KMS-11 (cell line): ENCODE measurements at regions not wholly inside any gene's neighbourhood (a gene's known extent, or its start where the extent isn't known, plus 50 kb on each side); places are given as distances from the start of the nearest gene placed in this dataset.

Experiments
- H2AFZ ChIP-seq: fragments of 200-600 bp; sonication (generic); 2 replicates; pipeline ENCODE4 v1.6.1; 2016; ENCODE audit warnings: antibody characterized with exemption, mixed run types, low read depth
- H3K27ac ChIP-seq: fragments of 200-600 bp; sonication (generic); 2 replicates; pipeline ENCODE4 v1.6.1; 2016; ENCODE audit warnings: mild to moderate bottlenecking, mixed run types
- H3K27me3 ChIP-seq: fragments of 200-600 bp; sonication (generic); 2 replicates; pipeline ENCODE4 v1.6.1; 2017; ENCODE audit warnings: mild to moderate bottlenecking, low read depth, mixed run types, moderate library complexity; ENCODE audit not compliant: insufficient read depth
- H3K36me3 ChIP-seq: fragments of 200-600 bp; sonication (generic); 2 replicates; pipeline ENCODE4 v1.6.1; 2017; ENCODE audit warnings: mild to moderate bottlenecking, mixed run types; ENCODE audit not compliant: insufficient read depth
- H3K4me1 ChIP-seq: fragments of 200-600 bp; sonication (generic); 2 replicates; pipeline ENCODE4 v1.6.1; 2016; ENCODE audit warnings: mild to moderate bottlenecking, low read depth, mixed run types; ENCODE audit not compliant: poor library complexity, severe bottlenecking
- H3K4me2 ChIP-seq: fragments of 200-600 bp; sonication (generic); 2 replicates; pipeline ENCODE4 v1.7.0; 2016; ENCODE audit warnings: mild to moderate bottlenecking, mixed run types
- H3K4me3 ChIP-seq: fragments of 200-600 bp; sonication (generic); IDR thresholded peaks from 2 replicates; pipeline ENCODE4 v1.6.1; 2017; ENCODE audit warnings: low read depth, low read length, mixed read lengths; ENCODE audit not compliant: insufficient read depth
- H3K79me2 ChIP-seq: fragments of 200-600 bp; sonication (generic); 2 replicates; pipeline ENCODE4 v1.6.1; 2016; ENCODE audit warnings: low read depth, mixed run types; ENCODE audit not compliant: insufficient read depth
- H3K9ac ChIP-seq: fragments of 200-600 bp; sonication (generic); 2 replicates; pipeline ENCODE4 v1.6.1; 2016; ENCODE audit warnings: mild to moderate bottlenecking, mixed run types
- H4K20me1 ChIP-seq: fragments of 200-600 bp; sonication (generic); 2 replicates; pipeline ENCODE4 v1.6.1; 2016; ENCODE audit warnings: mild to moderate bottlenecking, mixed run types; ENCODE audit not compliant: insufficient read depth
- TF ChIP-seq, protein P1 (sequence below): fragments of 200-600 bp; sonication (generic); conservative IDR thresholded peaks from 2 replicates; pipeline ENCODE4 v1.6.1; 2017; ENCODE audit warnings: low read depth, mild to moderate bottlenecking, antibody characterized with exemption, low read length, moderate library complexity, mixed read lengths

DNA sequence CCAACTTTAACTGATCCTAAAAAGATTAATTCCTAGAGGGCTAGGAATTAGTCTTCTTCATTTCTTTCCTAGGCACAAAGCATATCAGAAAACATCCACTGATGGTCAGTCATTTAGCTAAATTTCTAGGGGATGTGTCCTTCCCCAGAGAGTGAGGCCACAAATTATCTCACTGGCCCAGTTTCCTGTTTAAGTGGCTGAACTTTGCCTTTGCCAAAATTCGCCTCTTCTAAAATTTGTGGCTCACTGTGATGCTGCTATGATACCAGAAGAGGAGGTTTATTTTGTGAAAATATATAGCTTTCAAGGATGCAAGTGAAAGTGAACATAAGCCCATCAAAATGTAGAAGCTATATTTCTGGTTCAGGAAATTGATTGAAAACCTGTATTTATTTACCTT, 98.1 kb upstream of the FER start:
- no peak overlapping the region for H3K9ac ChIP-seq
- no peaks in the 10 kb centered on the region for H3K36me3 ChIP-seq
- no peaks in the 10 kb centered on the region for H3K27me3 ChIP-seq
- H3K79me2 ChIP-seq, result no peaks in the 10 kb centered on the region
- TF ChIP-seq, protein P1, sequence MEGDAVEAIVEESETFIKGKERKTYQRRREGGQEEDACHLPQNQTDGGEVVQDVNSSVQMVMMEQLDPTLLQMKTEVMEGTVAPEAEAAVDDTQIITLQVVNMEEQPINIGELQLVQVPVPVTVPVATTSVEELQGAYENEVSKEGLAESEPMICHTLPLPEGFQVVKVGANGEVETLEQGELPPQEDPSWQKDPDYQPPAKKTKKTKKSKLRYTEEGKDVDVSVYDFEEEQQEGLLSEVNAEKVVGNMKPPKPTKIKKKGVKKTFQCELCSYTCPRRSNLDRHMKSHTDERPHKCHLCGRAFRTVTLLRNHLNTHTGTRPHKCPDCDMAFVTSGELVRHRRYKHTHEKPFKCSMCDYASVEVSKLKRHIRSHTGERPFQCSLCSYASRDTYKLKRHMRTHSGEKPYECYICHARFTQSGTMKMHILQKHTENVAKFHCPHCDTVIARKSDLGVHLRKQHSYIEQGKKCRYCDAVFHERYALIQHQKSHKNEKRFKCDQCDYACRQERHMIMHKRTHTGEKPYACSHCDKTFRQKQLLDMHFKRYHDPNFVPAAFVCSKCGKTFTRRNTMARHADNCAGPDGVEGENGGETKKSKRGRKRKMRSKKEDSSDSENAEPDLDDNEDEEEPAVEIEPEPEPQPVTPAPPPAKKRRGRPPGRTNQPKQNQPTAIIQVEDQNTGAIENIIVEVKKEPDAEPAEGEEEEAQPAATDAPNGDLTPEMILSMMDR, result no peak
- H3K27ac ChIP-seq, result no peak overlapping the region
- no peaks in the 10 kb centered on the region for H3K4me1 ChIP-seq
- no peak overlapping the region for H3K4me2 ChIP-seq
- no peak overlapping the region for H3K4me3 ChIP-seq
- H2AFZ ChIP-seq, result no peak overlapping the region
- H4K20me1 ChIP-seq, result no peaks in the 10 kb centered on the region

DNA sequence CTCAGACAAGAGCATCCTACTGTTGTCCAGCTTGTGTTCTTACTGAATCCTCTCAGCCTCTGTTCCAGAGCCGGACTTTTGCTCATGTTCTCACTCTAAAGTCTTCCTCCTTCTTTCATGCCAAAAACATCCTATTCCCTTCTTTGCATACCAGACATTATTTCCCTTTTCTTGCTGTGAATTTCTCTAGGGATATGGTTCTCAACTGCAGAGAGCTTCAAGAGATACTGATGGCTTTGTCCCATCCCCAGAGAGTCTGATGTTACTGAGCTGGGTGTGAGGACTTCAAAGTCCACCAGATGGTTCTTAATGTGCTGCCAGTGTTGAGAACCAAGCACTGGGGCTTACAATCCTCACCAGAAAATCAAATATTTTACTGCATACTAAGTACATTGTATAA, 98.6 kb upstream of the FER start:
- Histone ChIP-seq H3K27me3 (no peaks in the 10 kb centered on the region), H2AFZ (no peak overlapping the region), H3K79me2 (no peaks in the 10 kb centered on the region), H3K4me1 (no peaks in the 10 kb centered on the region), H3K27ac (no peak overlapping the region), H3K4me2 (no peak overlapping the region), H4K20me1 (no peaks in the 10 kb centered on the region), H3K36me3 (no peaks in the 10 kb centered on the region), H3K4me3 (no peak overlapping the region), H3K9ac (no peak overlapping the region)
- TF ChIP-seq, protein P1, result no peak

DNA sequence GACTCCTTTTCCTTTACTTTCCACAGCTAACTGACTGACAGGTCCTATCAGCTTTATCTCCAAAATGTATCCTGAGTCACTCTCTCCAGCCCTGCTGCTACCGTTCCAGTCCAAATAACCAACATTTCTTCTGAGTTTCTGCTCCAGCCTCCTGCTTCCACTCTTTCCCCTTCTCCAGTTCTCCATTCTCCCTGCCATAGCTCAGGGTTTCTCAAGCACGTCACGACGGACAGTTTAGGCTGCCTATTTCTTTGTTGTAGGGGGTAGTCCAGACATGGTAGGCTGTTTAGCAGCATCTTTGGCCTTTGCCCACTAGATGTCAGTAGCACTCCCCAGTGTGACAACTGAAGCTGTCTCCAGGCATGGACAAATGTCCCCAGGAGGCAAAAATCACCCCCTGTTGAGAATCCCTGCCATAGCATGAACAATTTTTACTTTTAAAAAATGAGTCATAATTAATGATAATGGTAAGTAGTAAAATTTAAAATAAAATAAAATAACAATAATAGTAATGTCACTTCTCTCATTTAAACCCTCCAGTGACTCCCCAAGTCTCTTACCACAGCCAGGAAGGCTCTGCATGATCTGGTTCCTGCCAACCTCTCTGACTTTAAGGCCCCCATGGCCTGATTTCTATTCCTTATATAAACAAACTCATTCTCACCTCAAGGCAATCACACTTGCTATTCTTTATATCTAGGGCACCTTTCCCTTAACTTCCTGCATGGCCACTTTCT, 105.4 kb upstream of the FER start:
- Histone ChIP-seq H2AFZ (peak overlapping the region; percentile 71; the same call in 1 of the 2 replicates), H3K9ac (no peak overlapping the region), H3K4me2 (0 out of 2 replicates have a peak overlapping the region, but pooled peaks have one; percentile 13), H3K79me2 (no peaks in the 10 kb centered on the region), H3K36me3 (no peaks in the 10 kb centered on the region), H3K27me3 (no peaks in the 10 kb centered on the region), H3K27ac (no peak overlapping the region), H3K4me3 (no peak overlapping the region), H4K20me1 (no peaks in the 10 kb centered on the region), H3K4me1 (no peaks in the 10 kb centered on the region)
- TF ChIP-seq, protein P1, result peak; percentile 81

DNA sequence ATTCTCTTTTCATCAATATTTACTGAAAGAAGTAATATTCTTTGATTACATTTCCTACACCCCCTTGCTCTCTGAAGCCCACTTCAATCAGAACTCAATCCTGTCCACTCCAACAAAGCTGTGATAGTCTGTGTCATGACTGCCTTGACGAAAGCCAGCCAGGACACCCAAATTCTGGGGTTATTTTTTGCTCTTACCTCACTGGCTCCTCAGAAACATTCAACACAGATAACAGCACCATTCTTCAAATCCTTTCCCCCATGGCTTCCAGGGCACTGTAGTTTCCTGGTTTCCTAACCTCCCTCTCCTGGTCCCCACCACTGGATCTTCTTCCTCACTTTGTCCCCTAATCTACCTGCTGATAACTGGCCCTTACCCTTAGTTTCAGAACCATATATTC, 106.1 kb upstream of the FER start:
- H3K4me2 ChIP-seq, result no peak overlapping the region
- peak overlapping the region; percentile 71; the same call in 1 of the 2 replicates for H2AFZ ChIP-seq
- H3K4me1 ChIP-seq, result no peaks in the 10 kb centered on the region
- H3K4me3 ChIP-seq, result no peak overlapping the region
- no peaks in the 10 kb centered on the region for H3K79me2 ChIP-seq
- H3K27me3 ChIP-seq, result no peaks in the 10 kb centered on the region
- no peaks in the 10 kb centered on the region for H4K20me1 ChIP-seq
- H3K27ac ChIP-seq, result no peak overlapping the region
- H3K36me3 ChIP-seq, result no peaks in the 10 kb centered on the region
- H3K9ac ChIP-seq, result no peak overlapping the region
- TF ChIP-seq, protein P1, result no peak
